GM21786 (cell line): ENCODE measurements at regions not wholly inside any gene's neighbourhood (a gene's known extent, or its start where the extent isn't known, plus 50 kb on each side); places are given as distances from the start of the nearest gene placed in this dataset.

Experiments
- ATAC-seq: cut with Tn5 transposase; IDR thresholded peaks from one replicate; pipeline ENCODE4 v1.9.1; 2021; ENCODE audit not compliant: unreplicated experiment

GRCh38 chr22:22042599-22043295 lies 60.2 kb upstream of the TOP3B start:
- no peak for ATAC-seq

GRCh38 chr22:22042009-22042408 lies 59.4 kb upstream of the TOP3B start:
- no peak for ATAC-seq

GRCh38 chr22:22040908-22041307 lies 58.3 kb upstream of the TOP3B start:
- no peak for ATAC-seq

- no peak for ATAC-seq
These were observed 57.9 kb upstream of the TOP3B start for GRCh38 chr22:22040472-22040871.

GRCh38 chr22:22039286-22040074 lies 56.9 kb upstream of the TOP3B start:
- ATAC-seq = no peak

GRCh38 chr22:22038178-22038880 lies 55.7 kb upstream of the TOP3B start:
- no peak for ATAC-seq

GRCh38 chr22:22037740-22038139 lies 55.2 kb upstream of the TOP3B start:
- no peak for ATAC-seq

- no peak for ATAC-seq
These were observed 54.6 kb upstream of the TOP3B start for GRCh38 chr22:22037229-22037628.

GRCh38 chr22:22036588-22036987 lies 54.0 kb upstream of the TOP3B start:
- no peak for ATAC-seq

- no peak for ATAC-seq
These were observed 53.3 kb upstream of the TOP3B start for GRCh38 chr22:22035771-22036314.

- ATAC-seq = no peak
These were observed 52.6 kb upstream of the TOP3B start for GRCh38 chr22:22035203-22035602.

- no peak for ATAC-seq
These were observed 52.0 kb upstream of the TOP3B start for GRCh38 chr22:22034469-22035132.

- ATAC-seq = no peak
These were observed 51.3 kb upstream of the TOP3B start for GRCh38 chr22:22033803-22034468.

GRCh38 chr22:22032906-22033802 lies 50.6 kb upstream of the TOP3B start:
- ATAC-seq = no peak

- no peak for ATAC-seq
These were observed 49.7 kb upstream of the TOP3B start for GRCh38 chr22:22032099-22032905.
